ENCODE measurements at regions not wholly inside any gene's neighbourhood (a gene's known extent, or its start where the extent isn't known, plus 50 kb on each side); places are given as distances from the start of the nearest gene placed in this dataset.

DNA sequence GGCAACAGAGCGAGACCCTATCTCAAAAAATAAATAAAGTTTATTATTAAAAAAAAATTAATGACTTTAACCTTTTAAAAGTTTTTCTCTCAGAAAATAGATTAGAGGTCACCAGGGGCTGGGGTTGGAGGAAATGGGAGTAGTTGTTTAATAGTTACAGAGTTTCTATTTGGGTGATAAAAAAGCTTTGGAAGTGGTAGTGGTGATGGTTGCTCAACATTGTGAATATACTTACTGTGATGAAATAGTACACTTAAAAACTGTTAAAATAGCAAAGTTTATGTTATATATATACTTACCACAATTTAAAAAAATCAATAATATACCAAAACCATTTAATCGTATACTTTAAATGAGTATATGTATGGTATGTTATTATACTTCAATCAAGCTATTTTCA is 59.6 kb downstream of the ARL6IP4 start:
- no peak for DNase-seq

- no peak for DNase-seq
These were observed 58.5 kb downstream of the ARL6IP4 start for GRCh38 chr12:123038966-123039365.

- DNase-seq: no peak
These were observed 58.0 kb downstream of the ARL6IP4 start for GRCh38 chr12:123038486-123038885.

- DNase-seq: no peak
These were observed 57.3 kb downstream of the ARL6IP4 start for GRCh38 chr12:123037791-123038190.

GRCh38 chr12:123036466-123037285 is 56.2 kb downstream of the ARL6IP4 start:
- DNase-seq: no peak

DNA sequence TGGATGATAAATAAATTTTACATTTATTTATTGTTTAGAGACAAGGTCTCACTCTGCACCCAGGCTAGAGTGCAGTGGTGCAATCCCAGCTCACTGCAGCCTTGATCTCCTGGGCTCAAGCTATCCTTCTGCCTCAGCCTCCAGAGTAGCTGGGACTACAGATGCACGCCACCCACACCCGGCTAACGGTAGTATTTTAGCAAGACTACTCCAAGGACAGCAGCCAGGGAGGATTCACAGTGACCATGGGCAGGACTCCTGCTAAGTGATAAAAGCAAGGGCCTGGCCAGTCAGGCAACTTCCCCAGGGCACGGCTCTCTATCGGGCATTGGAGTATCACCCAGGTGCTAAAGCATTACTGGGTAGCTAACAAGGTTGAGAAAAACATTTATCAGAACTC is 55.4 kb downstream of the ARL6IP4 start:
- DNase-seq: no peak

GRCh38 chr12:123034865-123035264 is 54.4 kb downstream of the ARL6IP4 start:
- no peak for DNase-seq

GRCh38 chr12:123034022-123034541 is 53.6 kb downstream of the ARL6IP4 start:
- DNase-seq: no peak

DNA sequence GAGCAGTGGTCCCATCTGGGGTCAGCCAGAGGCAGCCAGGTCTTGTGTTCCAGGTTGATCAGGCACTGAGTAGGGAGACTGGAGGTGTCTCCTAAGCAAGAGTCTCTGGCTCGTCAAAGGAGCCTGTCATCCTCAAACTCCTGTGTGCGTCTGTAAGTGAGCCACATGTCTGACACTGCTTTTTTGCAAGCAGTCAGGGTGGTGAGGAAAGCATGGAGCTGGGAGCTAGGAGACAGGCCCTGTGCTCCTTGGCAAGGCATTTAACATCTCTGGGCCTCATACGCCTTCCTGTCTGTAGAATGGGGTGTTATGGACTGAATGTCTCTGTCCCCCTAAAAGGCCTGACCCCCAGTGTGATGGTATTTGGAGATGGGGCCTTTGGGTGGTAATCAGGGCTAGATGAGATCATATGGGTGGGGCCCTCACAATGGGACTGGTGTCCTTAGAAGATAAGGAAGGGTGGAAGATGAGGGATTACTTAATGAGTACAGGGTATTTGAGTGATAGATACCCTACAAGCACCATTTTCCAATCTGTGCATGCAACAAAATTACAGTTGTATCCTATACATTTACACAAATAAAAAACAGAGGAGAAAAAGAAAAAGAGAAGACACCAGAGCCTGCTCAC is 53.0 kb downstream of the ARL6IP4 start:
- DNase-seq: no peak

DNA sequence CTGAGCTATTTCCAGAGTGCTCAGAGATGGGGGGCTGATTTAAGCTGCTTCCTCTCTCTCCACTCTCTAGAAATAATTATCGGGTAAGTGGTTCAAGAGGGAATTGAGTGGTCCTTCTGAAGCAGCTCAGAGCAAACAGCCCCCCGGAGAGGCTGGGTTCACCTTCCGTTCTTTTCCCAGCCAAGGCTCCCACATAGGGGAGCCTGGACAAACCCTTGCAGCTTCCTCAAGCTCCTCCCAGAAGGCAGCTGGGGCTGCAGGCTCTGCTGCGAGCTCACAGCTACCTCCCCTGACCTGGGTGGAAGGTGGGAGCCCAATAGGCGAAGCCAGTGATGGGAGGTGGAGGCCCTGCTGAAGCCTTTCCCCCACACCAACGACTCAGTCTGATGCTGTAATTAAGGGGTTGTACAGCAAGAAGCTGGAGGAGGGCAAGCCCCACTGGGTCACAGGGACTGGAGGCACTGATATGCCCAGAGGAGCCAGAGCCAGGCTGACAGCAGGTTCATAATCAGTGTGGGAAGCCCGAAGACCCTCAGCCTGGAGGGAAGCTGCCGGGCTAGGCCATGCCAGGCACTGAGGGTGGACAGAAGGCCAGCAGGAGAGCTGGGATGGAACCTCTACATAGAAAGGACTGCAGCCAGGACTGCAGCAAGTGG is 52.4 kb downstream of the ARL6IP4 start:
- no peak for DNase-seq

Data from NCI-H187 treated with DMSO at 0.1 percent for 48 hours (cell line).